Heart left ventricle (tissue), 13 donors: ENCODE measurements at regions not wholly inside any gene's neighbourhood (a gene's known extent, or its start where the extent isn't known, plus 50 kb on each side); places are given as distances from the start of the nearest gene placed in this dataset.

ENCODE experiments used
- POLR2A ChIP-seq, 2 donors: fragments of 450-650 bp; IDR thresholded peaks; one replicate each; pipeline ENCODE4 v1.6.1; 2017; ENCODE audit warnings: antibody characterized with exemption in 2 of 2, mild to moderate bottlenecking in 2 of 2, moderate library complexity in 2 of 2
- TF ChIP-seq, protein P1 (sequence below), 12 donors: fragments of 200-600 bp; sonication (generic) in 4 of 12; IDR thresholded peaks; one replicate each; pipeline versions ENCODE4 v1.5.0 to v1.8.0; 2018 to 2022; ENCODE audit warnings: antibody characterized with exemption in 12 of 12, mild to moderate bottlenecking in 5 of 12
- donor health status: ischemic (EF 13 %, LVEDD 7.1; RV severe dilation, severe dysfunction).
- donor health status: DM: no; HTN: yes; CAD: no.
- donor health status: DM: no; HTN: no; CAD: no.
- donor health status: ischemic (EF 25% LVEDD 6.9; RV normal size, moderate dysfunction).
- donor health status: ischemic (EF 25% LVEDD 5.7; RV mildly dilated, moderate dysfunction).
- donor health status: ischemic (EF 35%, LVEDD 5.7; RV mildly dilated, moderate dysfunction).
- donor health status: nonischemic (EF 11% LVEDD 7.7; RV severe dilation, severe dysfunction).
- donor health status: DM: yes; HTN: yes; CAD: no.
- donor health status: PGD.
- donor health status: ischemic (EF 29% LVEDD 5.4; RV normal size, mild dysfunction).
- donor health status: nonischemic (EF 23%, LVEDD 6.1; RV moderate dilation, normal function).

DNA sequence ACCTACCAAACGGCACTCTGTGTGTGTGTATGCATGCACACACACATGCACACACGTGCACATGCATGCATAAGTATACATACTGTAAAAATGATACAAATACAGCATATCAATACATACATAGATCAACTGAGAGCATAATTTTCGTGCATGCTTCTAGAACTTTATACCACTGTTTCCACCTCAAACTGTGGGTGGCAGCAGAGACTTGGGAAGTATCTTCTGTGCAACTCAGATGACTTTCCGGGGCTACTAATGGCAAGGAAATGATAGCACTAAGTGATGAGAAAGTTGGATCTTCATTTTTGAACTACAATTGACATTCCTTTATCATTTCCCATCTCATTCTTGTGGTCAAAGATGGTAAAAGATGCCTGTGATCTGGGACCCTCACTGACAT, 570.7 kb downstream of the REEP3 start:
- no peak for TF ChIP-seq POLR2A (IDR thresholded peaks at IDR 0.05)
- TF ChIP-seq, protein P1, sequence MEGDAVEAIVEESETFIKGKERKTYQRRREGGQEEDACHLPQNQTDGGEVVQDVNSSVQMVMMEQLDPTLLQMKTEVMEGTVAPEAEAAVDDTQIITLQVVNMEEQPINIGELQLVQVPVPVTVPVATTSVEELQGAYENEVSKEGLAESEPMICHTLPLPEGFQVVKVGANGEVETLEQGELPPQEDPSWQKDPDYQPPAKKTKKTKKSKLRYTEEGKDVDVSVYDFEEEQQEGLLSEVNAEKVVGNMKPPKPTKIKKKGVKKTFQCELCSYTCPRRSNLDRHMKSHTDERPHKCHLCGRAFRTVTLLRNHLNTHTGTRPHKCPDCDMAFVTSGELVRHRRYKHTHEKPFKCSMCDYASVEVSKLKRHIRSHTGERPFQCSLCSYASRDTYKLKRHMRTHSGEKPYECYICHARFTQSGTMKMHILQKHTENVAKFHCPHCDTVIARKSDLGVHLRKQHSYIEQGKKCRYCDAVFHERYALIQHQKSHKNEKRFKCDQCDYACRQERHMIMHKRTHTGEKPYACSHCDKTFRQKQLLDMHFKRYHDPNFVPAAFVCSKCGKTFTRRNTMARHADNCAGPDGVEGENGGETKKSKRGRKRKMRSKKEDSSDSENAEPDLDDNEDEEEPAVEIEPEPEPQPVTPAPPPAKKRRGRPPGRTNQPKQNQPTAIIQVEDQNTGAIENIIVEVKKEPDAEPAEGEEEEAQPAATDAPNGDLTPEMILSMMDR (IDR thresholded peaks at IDR 0.05), result peak in 7 of 12 donors; percentile 9 to 39 (median 26)
